ENCODE measurements at regions not wholly inside any gene's neighbourhood (a gene's known extent, or its start where the extent isn't known, plus 50 kb on each side); places are given as distances from the start of the nearest gene placed in this dataset.
A peak's percentile ranks its signal among the peaks of the same experiment; 100 is the strongest.
"Not testable (repeated sequence)": the region's sequence is repeated elsewhere in the genome, so short reads cannot be mapped to it uniquely, and the experiment has no call there.

DNA sequence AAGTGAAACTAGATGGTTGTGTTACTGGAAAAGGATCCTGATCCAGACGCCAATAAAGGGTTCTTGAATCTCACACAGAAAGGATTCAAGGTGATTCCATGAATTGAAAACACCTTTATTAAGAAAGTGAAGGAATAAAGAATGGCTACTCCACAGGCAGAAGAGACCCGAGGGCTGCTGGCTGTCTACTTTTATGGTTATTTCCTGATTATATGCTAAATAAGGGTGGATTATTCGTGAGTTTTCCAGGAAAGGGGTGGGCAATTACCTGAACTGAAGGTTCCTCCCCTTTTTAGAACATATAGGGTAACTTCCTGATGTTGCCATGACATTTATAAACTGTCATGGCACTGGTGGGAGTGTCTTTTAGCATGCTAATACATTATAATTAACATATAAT lies 50.9 kb upstream of the WARS2 start:
- DNase-seq: no peak

DNA sequence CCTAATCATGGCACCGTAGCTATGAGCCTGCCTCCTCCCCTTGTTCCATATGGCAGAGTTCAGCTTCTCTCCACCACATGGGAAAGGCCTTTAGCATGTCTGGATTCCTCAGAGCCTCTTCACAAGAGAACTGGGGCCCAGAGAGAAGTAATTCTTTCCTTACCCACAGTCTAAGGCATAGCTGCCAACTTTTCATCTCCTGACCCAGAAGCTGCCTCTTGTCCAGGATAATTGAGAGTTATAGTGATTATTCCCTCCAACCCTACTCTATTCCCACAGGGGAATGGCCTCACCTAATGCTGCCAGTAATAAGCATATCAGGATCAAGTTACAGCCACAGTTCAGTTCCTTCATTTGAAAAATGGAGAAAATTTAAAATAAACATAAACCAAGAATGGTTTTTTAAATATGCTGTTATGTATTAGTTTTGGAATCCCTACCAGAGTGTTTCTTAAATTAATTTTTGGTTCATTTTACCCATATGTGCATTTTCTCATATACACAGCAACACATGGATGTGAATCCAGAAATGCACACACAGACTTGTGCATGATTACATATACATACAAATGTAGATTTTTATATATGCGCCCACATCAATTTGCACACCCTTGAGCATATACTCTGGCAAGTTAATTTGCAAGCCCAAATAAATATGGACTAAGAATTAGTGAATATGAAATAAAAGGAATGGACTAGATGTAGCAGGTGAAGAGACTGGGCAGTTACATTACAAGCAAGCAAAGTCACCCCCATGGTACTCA lies 63.9 kb upstream of the WARS2 start:
- DNase-seq: no peak

DNA sequence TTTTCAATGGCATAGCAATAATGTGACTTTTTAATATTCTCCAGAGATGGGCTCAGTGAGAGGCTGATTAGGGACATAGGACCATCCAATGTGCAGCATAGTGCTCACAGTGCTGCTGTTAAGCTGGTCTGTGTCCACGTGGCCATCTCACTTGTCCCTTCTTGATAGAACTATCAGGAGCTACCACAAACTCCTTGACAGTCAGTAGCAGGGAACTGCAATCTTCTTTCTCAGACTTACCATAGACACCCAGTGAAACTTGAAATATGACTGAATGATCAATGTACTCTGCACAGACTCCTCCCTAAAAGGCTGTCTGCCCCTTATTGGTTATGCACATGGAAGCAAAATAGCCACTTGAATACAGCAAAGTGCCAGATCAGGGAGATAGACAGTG lies 64.5 kb upstream of the WARS2 start:
- DNase-seq: no peak

DNA sequence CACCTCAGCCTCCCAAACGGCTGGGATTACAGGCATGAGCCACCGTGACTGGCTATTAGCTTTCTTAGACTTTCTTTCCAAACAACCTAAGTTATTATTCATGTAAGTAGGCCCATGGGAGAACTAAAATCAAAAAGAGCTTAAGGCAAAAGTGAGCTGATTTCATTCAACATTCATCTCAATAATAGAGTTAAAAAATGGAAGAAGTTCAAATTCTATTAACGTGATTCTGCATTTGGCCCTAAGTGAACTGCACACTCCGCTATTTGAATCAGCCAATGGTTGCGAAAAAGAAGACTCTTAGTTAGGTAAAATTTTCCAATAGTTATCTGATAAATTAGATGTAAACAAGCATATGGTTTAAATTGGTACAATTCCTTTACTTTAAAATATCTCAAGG lies 68.6 kb upstream of the WARS2 start:
- DNase-seq: no peak

DNA sequence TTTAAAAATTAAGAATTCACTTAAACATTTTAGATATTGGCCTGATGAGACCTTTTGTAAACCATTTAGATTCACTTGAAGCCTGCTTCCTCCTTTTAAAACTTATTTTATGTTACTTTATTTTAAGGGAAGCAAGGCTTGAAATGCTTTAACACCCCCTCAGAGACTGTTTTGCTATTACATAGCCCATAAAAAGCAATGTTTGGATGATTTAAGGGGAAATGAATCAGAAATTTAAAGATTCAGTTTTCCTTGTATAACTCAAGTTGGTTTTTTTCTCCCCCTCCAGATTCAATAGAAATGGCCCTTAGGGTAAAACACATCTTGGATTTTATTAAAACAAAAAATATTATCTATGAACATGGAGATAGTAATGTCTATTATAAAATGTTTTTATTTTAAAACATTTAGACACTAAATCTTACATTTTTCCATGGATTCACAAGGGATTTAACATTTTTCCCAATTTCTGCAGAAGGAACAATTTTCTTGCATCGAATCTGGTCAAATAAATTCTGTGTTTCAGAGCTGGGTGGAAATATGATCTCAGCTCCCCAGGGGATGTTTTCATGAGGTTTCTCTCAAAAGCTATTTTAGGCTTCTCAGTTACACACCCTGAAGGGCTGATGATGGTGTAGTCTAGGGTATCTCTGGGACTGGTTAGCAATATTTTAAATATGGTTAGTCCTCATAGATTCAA lies 69.3 kb upstream of the WARS2 start:
- DNase-seq: no peak

DNA sequence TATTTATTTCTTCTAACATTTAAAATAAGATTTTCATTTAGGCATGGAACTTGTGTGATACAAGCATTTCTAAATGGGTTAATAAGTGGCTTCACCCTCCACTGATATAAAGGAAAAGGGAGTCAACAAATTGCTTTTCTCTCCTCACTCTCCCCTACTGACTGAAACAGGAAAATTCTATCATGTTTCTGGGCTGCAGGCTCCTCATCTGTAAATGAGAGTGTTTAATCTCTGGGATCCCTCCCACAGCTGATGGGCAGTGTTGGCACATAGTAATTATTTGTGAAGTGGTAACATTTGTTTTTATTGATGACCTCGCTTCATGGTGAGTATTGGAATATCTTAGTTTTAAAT lies 69.8 kb upstream of the WARS2 start:
- DNase-seq: no peak

DNA sequence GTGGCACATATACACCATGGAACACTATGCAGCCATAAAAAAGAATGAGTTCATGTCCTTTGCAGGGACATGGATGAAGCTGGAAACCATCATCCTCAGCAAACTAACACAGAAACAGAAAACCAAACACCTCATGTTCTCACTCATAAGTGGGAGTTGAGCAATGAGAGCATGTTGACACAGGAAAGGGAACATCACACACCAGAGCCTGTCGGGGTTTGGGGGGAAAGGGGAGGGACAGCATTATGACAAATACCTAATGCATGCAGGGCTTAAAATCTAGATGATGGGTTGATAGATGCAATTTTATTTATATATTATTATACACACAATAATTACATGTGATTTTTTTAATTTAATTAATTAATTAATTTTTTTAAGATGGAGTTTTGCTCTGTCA lies 72.8 kb upstream of the WARS2 start:
- DNase-seq: not testable (repeated sequence)

DNA sequence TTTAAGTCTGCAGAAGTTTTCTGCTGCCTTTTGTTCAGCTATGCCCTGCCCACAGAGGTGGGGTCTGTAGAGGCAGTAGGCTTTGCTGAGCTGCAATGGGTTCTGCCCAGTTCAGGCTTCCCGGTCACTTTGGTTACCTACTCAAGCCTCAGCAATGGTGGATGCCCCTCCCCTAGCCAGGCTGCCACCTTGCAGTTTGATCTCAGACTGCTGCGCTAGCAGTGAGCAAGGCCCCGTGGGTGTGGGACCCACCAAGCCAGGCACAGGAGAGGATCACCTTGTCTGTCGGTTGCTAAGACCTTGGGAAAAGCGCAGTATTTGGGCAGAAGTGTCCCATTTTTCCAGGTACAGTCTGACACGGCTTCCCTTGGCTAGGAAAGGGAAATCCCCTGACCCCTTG lies 74.5 kb upstream of the WARS2 start:
- not testable (repeated sequence) for DNase-seq

DNA sequence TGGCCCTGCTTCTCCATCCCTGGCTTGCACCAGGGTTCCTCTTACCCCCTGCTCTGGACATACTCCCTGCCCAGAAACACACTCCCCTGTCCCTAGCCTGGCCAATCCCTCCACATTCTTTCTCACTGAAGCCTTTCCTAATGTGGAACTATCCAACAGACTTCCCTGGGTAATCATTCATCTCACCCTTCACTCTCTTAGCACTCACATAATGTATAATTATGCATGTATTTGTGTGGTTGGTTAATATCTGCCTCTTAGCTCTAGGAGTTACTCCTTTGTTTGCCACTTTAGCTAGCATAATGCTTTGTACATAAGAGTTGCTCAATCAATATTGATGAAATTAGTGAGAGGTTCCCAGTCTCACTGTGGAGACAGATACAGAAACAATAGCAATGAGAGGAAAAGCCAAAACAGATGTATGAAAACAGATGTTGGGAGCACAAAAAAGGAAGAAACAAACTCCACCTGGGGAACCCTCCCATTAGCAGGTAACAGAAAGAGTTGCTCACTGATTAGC lies 76.9 kb upstream of the WARS2 start:
- no peak for DNase-seq

DNA sequence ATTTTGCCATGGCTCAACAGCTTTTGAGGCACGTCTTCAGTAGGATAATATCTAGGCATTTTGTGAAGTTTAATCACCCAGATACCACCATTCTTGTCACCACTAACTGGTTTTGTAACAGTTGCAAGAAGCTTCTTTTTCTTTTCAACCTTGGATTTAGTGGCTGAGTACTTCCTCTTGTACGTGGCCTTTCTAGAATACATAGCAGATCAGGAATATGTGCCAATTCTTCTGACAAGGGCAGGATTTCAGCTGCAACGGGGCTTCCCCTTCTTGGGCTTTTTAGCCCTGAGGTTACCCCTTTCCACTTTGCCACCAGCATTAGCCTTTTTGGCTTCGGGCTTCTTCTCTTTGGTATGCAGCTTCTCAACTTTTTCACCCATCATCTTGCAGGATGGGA lies 79.3 kb upstream of the WARS2 start:
- DNase-seq: no peak

DNA sequence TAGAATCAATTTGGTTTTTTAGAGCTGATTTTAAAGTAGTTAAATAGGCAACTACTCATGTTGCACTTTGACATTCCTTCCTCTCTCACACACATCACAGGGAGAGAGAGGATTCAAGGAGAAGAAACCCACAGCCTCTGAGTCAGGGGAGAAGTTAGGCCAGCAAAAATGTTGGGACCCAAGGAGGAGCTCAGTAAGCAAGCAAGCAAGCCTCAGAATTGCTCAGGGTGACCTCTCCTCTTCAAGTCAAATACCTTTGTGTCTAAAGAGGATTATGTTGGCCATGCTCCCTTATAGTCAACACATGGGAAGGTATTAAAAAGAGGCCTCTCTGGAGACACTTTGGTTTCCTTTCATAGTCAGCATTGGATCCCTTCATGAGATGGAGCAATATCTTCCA lies 80.5 kb upstream of the WARS2 start:
- DNase-seq: no peak

DNA sequence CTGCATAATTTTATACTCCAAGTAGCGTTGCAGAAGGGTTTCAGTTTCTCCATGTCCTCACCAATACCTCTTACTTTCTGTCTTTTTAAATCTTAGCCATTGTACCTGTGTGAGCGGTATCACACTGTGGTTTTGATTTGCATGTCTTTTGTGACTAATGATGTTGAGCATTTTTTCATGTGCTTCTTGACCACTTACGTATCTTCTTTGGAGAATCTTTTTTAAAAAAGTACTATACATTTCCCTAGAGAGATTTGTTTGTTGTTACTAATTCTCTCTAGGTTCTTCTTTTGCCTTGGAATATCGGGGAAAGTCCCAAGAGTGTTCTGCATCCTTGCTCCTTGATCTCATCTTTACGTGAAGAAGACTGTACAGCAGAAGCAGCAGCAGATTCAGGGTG lies 81.8 kb upstream of the WARS2 start:
- DNase-seq: no peak

DNA sequence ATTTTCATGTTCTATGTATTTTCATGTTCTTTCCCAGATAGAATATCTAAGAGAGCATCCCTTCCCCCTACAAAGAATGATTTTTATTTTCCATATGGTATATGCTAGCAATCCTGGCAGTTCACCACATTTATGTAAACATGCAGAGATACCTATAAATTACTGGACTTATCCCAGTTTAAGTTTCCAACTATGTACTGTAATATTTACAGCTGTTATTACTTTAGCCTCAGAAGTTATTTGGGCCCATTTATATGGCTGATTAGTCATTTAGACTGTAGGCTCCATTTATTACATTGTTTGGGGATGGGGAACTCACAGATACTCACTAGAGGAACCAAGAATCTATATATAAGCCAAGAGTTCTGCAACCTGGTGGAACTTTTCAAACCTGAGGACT lies 84.8 kb upstream of the WARS2 start:
- no peak for DNase-seq

DNA sequence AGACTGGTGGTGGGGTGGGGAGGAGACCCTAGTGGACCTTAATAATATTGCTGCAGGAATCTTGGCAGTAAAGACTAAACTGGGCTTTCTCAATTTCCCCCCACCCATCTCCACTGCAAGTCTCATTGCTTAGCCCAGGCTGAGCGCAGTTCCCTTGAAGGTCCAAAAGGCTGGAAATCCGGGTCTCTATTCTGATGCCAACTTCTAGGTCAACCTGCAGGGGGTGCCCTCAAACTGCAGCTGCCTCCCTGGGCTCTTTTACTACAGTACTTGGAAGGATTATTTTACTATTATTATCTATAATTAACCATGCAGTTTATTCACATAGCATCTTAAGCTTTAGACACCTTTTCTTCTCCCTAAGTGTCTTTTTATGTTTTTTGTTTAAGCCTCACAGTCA lies 85.4 kb upstream of the WARS2 start:
- no peak for DNase-seq

DNA sequence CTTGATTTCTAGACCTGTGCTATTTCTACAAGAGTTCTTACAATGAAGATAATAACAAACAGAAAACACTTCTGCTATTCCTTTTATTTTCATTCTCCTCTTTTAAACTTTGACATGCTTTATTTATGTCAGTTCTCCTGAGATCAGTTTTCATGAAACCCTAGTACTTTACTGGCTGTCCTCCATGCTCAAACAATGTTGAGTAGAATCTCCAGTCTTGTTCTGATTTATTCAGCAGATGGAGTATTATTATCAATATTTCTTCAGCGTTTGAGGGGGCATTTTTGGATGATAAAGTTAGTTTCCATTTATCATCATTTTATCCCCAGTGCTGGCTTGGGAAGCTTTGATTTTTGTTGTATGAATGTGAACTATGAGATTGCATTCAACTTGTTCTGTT lies 85.9 kb upstream of the WARS2 start:
- DNase-seq: no peak

DNA sequence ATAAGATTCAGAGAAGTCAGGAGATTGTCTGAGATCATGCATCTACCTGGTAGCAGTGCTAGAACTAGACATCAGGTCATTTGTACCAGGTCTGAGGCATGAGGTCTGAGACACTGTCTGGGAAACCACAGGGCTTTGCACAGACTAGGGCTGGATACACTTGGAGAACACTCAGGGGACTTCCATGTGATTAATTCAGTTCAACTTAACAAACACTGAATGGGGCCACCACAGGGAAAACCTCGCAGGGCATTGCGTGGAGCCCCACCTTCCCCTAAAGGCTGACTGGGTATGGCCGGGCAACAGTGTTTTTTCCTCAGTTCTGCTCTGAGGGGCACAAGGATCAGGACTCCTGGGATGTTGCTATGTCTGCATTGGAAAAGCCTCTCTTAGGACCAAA lies 86.5 kb upstream of the WARS2 start:
- no peak for DNase-seq

DNA sequence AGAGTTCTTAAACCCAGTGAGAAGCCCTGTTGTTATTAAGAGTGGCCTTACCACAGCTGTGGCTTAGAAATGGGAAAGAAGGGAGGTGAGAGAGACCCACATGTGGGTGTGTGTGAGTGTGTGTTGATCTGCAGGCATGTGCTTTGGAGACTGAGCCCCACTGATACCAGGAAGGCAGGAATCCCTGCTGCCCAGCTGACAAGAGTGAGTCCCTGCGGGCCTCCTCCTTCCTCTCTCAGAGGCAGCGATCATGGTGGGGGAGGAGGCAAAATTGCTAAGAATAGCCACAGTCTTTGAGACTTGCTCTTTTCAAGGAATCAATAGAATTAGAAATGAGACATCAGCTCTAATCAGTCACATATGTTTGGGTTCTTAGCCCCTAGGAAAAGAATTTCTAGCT lies 87.0 kb upstream of the WARS2 start:
- peak; percentile 10 for DNase-seq

DNA sequence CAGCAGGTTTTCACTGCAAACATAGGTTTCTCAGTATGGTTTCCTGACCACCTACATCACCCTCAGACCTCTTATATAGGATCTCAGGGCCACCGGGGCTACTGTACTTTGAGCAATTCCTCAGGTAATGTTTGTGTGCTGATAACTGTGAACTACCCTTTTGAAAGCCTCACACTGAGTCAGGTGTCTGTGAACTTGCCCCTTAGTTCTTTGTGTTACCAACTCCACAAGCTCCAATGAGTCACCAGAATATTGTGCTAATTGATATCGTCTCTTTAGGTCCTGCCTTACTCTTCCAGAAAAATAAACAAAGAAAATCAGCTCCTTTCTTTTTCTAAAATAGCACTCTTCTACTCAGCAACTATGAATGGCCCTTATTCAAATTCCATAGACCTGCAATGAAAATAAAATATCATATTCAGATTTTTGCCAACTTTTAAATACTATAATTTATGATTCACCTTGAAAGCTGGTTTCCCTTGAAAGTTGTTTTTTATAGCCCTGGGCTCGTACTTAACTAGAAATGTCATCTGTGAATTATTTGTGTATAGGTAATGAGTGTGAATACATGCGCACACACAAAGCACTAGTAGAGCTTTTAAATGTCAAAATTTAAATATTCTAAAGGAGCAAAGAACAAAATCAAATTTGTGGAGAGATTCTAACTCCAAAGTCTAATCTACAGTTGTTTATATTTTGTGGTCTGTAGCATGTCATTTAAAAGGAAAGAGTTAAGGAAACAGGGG lies 88.1 kb upstream of the WARS2 start:
- DNase-seq: no peak

DNA sequence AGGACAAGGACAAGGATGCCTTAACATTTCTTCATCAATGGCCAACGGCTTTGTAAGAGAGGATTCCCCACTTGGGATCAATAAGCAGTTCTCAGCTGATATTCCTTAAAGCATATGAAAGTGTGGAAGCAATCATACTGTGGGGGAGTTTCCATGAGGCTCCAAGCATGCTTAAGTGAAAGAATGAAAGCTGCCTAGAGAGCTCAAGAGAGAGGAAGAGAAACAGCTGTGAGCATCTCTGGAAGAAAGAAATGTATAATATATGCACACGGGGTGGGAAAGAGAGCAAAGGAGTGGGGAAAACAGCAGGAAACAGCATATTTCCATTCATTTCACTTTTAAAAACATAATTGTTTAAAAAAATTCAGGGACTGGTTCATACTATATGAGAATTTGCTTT lies 94.7 kb upstream of the WARS2 start:
- no peak for DNase-seq

DNA sequence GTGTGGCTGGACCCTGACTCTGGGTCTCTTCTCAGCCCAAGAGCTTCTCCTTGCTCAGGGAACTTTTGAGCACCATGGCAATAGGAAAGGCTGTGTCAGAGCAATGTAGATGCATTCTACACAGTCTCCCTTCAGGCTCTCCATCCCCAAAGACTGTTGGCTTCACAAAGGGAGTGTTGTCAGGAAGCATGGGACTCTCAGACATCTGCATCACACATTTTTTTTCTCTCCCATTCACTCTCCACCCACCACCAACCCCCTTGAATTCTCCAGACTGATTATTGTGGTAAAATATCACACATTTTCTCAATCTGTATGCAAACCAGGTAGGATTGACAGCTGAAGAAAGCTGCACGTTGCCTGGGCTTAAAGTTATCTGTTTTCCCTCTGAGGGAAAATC lies 105.4 kb upstream of the WARS2 start:
- DNase-seq: no peak

DNA sequence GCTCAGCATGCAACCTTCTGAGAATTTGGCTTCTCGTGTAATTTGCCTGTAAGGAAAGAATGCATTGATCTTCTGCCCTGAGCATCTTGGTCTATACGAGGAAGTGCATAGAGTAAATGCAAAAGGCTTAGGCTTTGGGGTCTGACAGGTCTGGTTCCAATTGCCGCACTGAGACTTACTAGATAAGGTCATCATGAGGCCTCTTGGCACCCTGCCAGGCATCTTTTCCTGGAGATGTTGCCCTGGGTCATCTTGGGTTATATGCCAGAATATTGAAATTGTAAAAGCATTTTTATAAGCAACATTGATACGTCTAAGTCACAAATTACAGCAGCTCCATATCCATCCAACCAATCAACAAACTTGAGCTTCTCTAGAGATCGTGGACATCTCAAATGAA lies 108.8 kb upstream of the WARS2 start:
- no peak for DNase-seq

DNA sequence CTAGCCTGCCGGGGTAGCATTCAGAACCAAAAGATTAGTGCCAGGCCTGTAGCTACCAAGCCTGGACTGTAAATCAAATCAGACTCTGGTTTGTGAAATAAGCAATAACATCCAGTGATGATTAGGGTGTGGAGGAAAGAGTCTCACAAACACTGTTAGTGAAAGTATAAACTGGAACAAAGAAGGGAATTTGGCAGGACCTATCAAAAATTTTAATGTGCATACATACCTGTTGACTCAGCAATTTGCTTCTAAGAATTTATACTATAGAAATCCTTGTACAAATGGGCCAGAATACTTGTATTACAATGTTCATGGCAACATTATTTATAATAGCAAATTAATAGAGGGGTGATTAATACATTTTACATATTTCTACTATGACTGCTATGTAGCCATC lies 109.8 kb upstream of the WARS2 start:
- no peak for DNase-seq

DNA sequence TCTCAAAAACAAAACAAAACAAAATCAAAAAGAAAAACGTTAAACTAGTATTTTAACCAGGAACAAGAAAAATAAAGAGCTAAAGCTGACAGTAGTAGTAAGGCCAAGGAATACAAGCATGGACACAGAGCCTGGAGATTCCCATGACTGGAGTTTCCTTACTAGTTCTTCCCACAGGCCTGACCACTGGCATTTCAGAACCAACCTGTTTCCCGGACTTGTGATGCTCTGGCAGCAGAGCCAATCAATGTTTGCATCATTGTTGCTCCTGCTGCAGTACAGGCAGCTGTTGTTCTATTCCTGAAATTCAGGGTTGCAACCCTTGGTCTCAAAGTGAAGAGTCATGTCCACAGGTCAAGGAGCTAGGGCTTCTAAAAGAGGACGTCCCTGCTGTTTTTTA lies 111.3 kb upstream of the WARS2 start:
- no peak for DNase-seq

DNA sequence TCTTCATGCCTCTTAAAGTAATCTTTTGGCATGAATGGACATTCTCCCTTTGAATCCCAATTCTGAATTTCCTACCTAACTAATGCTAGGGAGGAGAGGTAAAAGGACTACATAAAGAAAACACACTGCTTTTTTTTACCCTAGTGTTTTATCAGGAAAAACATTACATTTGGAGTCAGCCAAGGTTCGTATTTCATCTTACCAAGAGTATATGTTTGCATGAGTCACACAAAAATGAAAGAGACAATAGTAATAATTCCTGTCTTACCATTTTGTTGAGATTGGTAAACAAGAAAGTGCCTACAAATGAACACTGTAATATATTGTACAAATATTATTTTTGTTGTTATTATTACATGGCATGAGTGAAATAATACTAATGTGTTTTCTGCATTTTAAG lies 112.9 kb upstream of the WARS2 start:
- DNase-seq: no peak

Measured in right kidney (tissue), 1 donor.